ENCODE measurements at regions not wholly inside any gene's neighbourhood (a gene's known extent, or its start where the extent isn't known, plus 50 kb on each side); places are given as distances from the start of the nearest gene placed in this dataset.

GRCh38 chr6:145538989-145539388 lies 196.3 kb downstream of the EPM2A start:
- no peaks in the 10 kb centered on the region for H3K4me1 Mint-ChIP-seq
- ChIA-PET POLR2A (no interaction called here), CTCF (no interaction called here)
- Histone ChIP-seq H3K9ac (ENCODE audit: low read length) (no peak overlapping the region), H3K79me2 (ENCODE audit: control insufficient read depth, insufficient read depth, low read length) (no peaks in the 10 kb centered on the region), H4K20me1 (ENCODE audit: control insufficient read depth, insufficient read depth, low read length, poor library complexity, severe bottlenecking) (no peaks in the 10 kb centered on the region), H3K4me2 (replicated peaks; ENCODE audit: low read depth, low read length, poor library complexity, severe bottlenecking) (no peak overlapping the region), H3K27ac (ENCODE audit: low read length in 2 of 2) (no peak overlapping the region), H3K9me3 (ENCODE audit: control extremely low read depth in 1 of 3, control insufficient read depth in 2 of 3, insufficient read depth in 1 of 3, low read length in 2 of 3) (no peaks in the 10 kb centered on the region), H3K4me3 (ENCODE audit: control extremely low read depth in 1 of 5, extremely low read depth in 1 of 5, insufficient read depth in 1 of 5, low read depth in 2 of 5, low read length in 4 of 5) (no peak overlapping the region), H3K4me1 (ENCODE audit: control insufficient read depth in 2 of 2, insufficient read depth in 2 of 2, low read length in 2 of 2) (no peaks in the 10 kb centered on the region), H3K27me3 (replicated peaks in 1 of 4; ENCODE audit: control extremely low read depth in 1 of 4, control insufficient read depth in 3 of 4, insufficient read depth in 4 of 4, low read length in 3 of 4) (no peaks in the 10 kb centered on the region), H2AFZ (ENCODE audit: insufficient read depth, low read depth, low read length, poor library complexity, severe bottlenecking) (no peak overlapping the region), H3K36me3 (replicated peaks in 1 of 2; ENCODE audit: control extremely low read depth in 1 of 2, control insufficient read depth in 1 of 2, extremely low read depth in 1 of 2, insufficient read depth in 2 of 2, low read length in 1 of 2) (no peaks in the 10 kb centered on the region)
- no peak for DNase-seq
- no peak overlapping the region for H3K4me3 Mint-ChIP-seq
- no CpG with 5 or more reads among the region's 1 CpG for WGBS (ENCODE audit: insufficient coverage)
- ATAC-seq (ENCODE audit: low read depth): no peak
- TF ChIP-seq EZH2 (IDR thresholded peaks at IDR 0.05; ENCODE audit: borderline replicate concordance, insufficient read depth, low read depth, low read length, poor library complexity, severe bottlenecking) (no peak), CTCF (IDR thresholded peaks at IDR 0.05) (no peak)
- no peaks in the 10 kb centered on the region for H3K9me3 Mint-ChIP-seq (ENCODE audit: insufficient read depth)
- no peak overlapping the region for H3K27ac Mint-ChIP-seq
- H3K27me3 Mint-ChIP-seq: no peaks in the 10 kb centered on the region
- intact Hi-C loops (cut with micrococcal nuclease): no loop called here

GRCh38 chr6:145539831-145540230 lies 195.5 kb downstream of the EPM2A start:
- no peaks in the 10 kb centered on the region for H3K27me3 ChIP-seq (replicated peaks in 1 of 4; ENCODE audit: control extremely low read depth in 1 of 4, control insufficient read depth in 3 of 4, insufficient read depth in 4 of 4, low read length in 3 of 4)
- 75% methylated on average over 3 of the region's 3 CpGs for WGBS (ENCODE audit: insufficient coverage)

More at GRCh38 chr6:145539831-145540230, 195.5 kb downstream of the EPM2A start:
- no peak overlapping the region for H3K4me2 ChIP-seq (replicated peaks; ENCODE audit: low read depth, low read length, poor library complexity, severe bottlenecking)
- no peak for ATAC-seq (ENCODE audit: low read depth)
- no peak overlapping the region for H3K4me3 ChIP-seq (ENCODE audit: control extremely low read depth in 1 of 5, extremely low read depth in 1 of 5, insufficient read depth in 1 of 5, low read depth in 2 of 5, low read length in 4 of 5)
- H3K9ac ChIP-seq (ENCODE audit: low read length): no peak overlapping the region
- Mint-ChIP-seq H3K9me3 (ENCODE audit: insufficient read depth) (no peaks in the 10 kb centered on the region), H3K4me1 (no peaks in the 10 kb centered on the region), H3K27me3 (no peaks in the 10 kb centered on the region), H3K4me3 (no peak overlapping the region), H3K27ac (no peak overlapping the region)
- H3K9me3 ChIP-seq (ENCODE audit: control extremely low read depth in 1 of 3, control insufficient read depth in 2 of 3, insufficient read depth in 1 of 3, low read length in 2 of 3): no peaks in the 10 kb centered on the region
- no peaks in the 10 kb centered on the region for H3K4me1 ChIP-seq (ENCODE audit: control insufficient read depth in 2 of 2, insufficient read depth in 2 of 2, low read length in 2 of 2)
- no peaks in the 10 kb centered on the region for H3K36me3 ChIP-seq (replicated peaks in 1 of 2; ENCODE audit: control extremely low read depth in 1 of 2, control insufficient read depth in 1 of 2, extremely low read depth in 1 of 2, insufficient read depth in 2 of 2, low read length in 1 of 2)
- no peak for DNase-seq
- intact Hi-C loops (cut with micrococcal nuclease): no loop called here
- no peak overlapping the region for H3K27ac ChIP-seq (ENCODE audit: low read length in 2 of 2)
- no peak overlapping the region for H2AFZ ChIP-seq (ENCODE audit: insufficient read depth, low read depth, low read length, poor library complexity, severe bottlenecking)
- no peaks in the 10 kb centered on the region for H3K79me2 ChIP-seq (ENCODE audit: control insufficient read depth, insufficient read depth, low read length)
- ChIA-PET POLR2A (no interaction called here), CTCF (no interaction called here)
- TF ChIP-seq EZH2 (IDR thresholded peaks at IDR 0.05; ENCODE audit: borderline replicate concordance, insufficient read depth, low read depth, low read length, poor library complexity, severe bottlenecking) (no peak), CTCF (IDR thresholded peaks at IDR 0.05) (no peak)
- H4K20me1 ChIP-seq (ENCODE audit: control insufficient read depth, insufficient read depth, low read length, poor library complexity, severe bottlenecking): no peaks in the 10 kb centered on the region
